ENCODE measurements at regions not wholly inside any gene's neighbourhood (a gene's known extent, or its start where the extent isn't known, plus 50 kb on each side); places are given as distances from the start of the nearest gene placed in this dataset.

GRCh38 chr2:58890865-58891525 lies 649.9 kb upstream of the FANCL start:
- 63% methylated on average over 2 of the region's 2 CpGs for WGBS
- no peaks in the 10 kb centered on the region for H3K36me3 ChIP-seq
- H3K27me3 ChIP-seq: no peaks in the 10 kb centered on the region
- DNase-seq (ENCODE audit: low spot score in 2 of 2): no peak
- H3K9me3 ChIP-seq: no peaks in the 10 kb centered on the region
- no peak overlapping the region for H3K27ac ChIP-seq
- peaks cover 8% of the 10 kb centered on the region for H3K4me1 ChIP-seq
- H3K4me3 ChIP-seq: no peak overlapping the region
- TF ChIP-seq CTCF (IDR thresholded peaks at IDR 0.05) (no peak), EP300 (IDR thresholded peaks at IDR 0.05) (no peak), POLR2A (IDR thresholded peaks at IDR 0.05) (no peak), POLR2AphosphoS5 (IDR thresholded peaks at IDR 0.05) (no peak)

GRCh38 chr2:58886009-58886408 lies 644.9 kb upstream of the FANCL start:
- no peak for TF ChIP-seq CTCF (IDR thresholded peaks at IDR 0.05)
- TF ChIP-seq EP300 (IDR thresholded peaks at IDR 0.05): no peak
- TF ChIP-seq POLR2AphosphoS5 (IDR thresholded peaks at IDR 0.05): no peak
- no peak for TF ChIP-seq POLR2A (IDR thresholded peaks at IDR 0.05)
- Histone ChIP-seq H3K36me3 (no peaks in the 10 kb centered on the region), H3K4me1 (no peaks in the 10 kb centered on the region), H3K4me3 (no peak overlapping the region), H3K27me3 (no peaks in the 10 kb centered on the region), H3K27ac (no peak overlapping the region), H3K9me3 (no peaks in the 10 kb centered on the region)
- WGBS: 78% methylated on average over 1 of the region's 1 CpG
- no peak for DNase-seq (ENCODE audit: low spot score in 2 of 2)

GRCh38 chr2:58879834-58880233 lies 638.7 kb upstream of the FANCL start:
- no peak for TF ChIP-seq POLR2A (IDR thresholded peaks at IDR 0.05)
- TF ChIP-seq EP300 (IDR thresholded peaks at IDR 0.05): no peak
- no peak for TF ChIP-seq POLR2AphosphoS5 (IDR thresholded peaks at IDR 0.05)
- TF ChIP-seq CTCF (IDR thresholded peaks at IDR 0.05): no peak
- DNase-seq (ENCODE audit: low spot score in 2 of 2): no peak
- 89% methylated on average over 4 of the region's 4 CpGs for WGBS
- Histone ChIP-seq H3K4me3 (no peak overlapping the region), H3K27ac (no peak overlapping the region), H3K36me3 (no peaks in the 10 kb centered on the region), H3K27me3 (no peaks in the 10 kb centered on the region), H3K4me1 (no peaks in the 10 kb centered on the region), H3K9me3 (no peaks in the 10 kb centered on the region)

- 67% methylated on average over 1 of the region's 1 CpG for WGBS
- Histone ChIP-seq H3K36me3 (no peaks in the 10 kb centered on the region), H3K9me3 (no peaks in the 10 kb centered on the region)
These were observed 637.7 kb upstream of the FANCL start for GRCh38 chr2:58878778-58879177.

GRCh38 chr2:58876126-58876525 lies 635.0 kb upstream of the FANCL start:
- no peak for DNase-seq (ENCODE audit: low spot score in 2 of 2)
- TF ChIP-seq POLR2A (IDR thresholded peaks at IDR 0.05) (no peak), CTCF (IDR thresholded peaks at IDR 0.05) (no peak), EP300 (IDR thresholded peaks at IDR 0.05) (no peak), POLR2AphosphoS5 (IDR thresholded peaks at IDR 0.05) (no peak)
- Histone ChIP-seq H3K36me3 (no peaks in the 10 kb centered on the region), H3K27ac (no peak overlapping the region), H3K27me3 (no peaks in the 10 kb centered on the region), H3K4me1 (no peaks in the 10 kb centered on the region), H3K4me3 (no peak overlapping the region), H3K9me3 (no peaks in the 10 kb centered on the region)
- WGBS: 72% methylated on average over 2 of the region's 2 CpGs

More at GRCh38 chr2:58878778-58879177, 637.7 kb upstream of the FANCL start:
- no peak for TF ChIP-seq POLR2A (IDR thresholded peaks at IDR 0.05)
- TF ChIP-seq EP300 (IDR thresholded peaks at IDR 0.05): no peak
- no peak for TF ChIP-seq CTCF (IDR thresholded peaks at IDR 0.05)
- TF ChIP-seq POLR2AphosphoS5 (IDR thresholded peaks at IDR 0.05): no peak
- Histone ChIP-seq H3K27ac (no peak overlapping the region), H3K27me3 (no peaks in the 10 kb centered on the region), H3K4me3 (no peak overlapping the region), H3K4me1 (no peaks in the 10 kb centered on the region)
- DNase-seq (ENCODE audit: low spot score in 2 of 2): no peak
